ENCODE measurements at regions not wholly inside any gene's neighbourhood (a gene's known extent, or its start where the extent isn't known, plus 50 kb on each side); places are given as distances from the start of the nearest gene placed in this dataset.

DNA sequence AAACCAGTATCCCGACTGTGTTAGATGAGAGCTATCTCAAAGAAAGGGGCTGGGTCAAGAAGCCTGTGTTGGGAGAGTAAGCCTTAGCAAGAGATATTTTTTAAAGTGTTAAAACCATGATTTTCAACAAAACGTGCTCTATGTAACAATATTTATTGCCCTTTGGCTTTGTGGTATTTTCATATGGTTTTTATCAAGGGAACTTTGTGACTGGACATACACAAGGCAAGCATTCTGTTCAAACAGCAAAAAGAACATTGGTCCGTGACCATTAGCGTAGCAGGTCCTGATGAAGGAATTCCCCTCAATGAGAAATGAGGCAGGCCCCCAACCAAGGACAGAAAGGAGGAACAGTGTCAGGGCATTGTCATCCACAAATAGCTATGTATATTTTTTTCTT lies 222.6 kb downstream of the MYLK4 start:
- H3K4me1 ChIP-seq (replicated peaks in 1 of 2): no peaks in the 10 kb centered on the region
- WGBS, 4 donors: 52 to 81% (median 71%) methylated on average over 4 of the region's 4 CpGs
- no peaks in the 10 kb centered on the region for H3K27me3 ChIP-seq
- H3K4me3 ChIP-seq: no peak overlapping the region
- H3K9me3 ChIP-seq (replicated peaks in 1 of 3): no peaks in the 10 kb centered on the region
- H3K36me3 ChIP-seq (replicated peaks in 1 of 2): no peaks in the 10 kb centered on the region
- H3K27ac ChIP-seq: no peak overlapping the region
- intact Hi-C loops (cut with DNase I): no loop called here
- DNase-seq: no peak
- no peak for TF ChIP-seq POLR2A (IDR thresholded peaks at IDR 0.05)
- TF ChIP-seq, protein P1, sequence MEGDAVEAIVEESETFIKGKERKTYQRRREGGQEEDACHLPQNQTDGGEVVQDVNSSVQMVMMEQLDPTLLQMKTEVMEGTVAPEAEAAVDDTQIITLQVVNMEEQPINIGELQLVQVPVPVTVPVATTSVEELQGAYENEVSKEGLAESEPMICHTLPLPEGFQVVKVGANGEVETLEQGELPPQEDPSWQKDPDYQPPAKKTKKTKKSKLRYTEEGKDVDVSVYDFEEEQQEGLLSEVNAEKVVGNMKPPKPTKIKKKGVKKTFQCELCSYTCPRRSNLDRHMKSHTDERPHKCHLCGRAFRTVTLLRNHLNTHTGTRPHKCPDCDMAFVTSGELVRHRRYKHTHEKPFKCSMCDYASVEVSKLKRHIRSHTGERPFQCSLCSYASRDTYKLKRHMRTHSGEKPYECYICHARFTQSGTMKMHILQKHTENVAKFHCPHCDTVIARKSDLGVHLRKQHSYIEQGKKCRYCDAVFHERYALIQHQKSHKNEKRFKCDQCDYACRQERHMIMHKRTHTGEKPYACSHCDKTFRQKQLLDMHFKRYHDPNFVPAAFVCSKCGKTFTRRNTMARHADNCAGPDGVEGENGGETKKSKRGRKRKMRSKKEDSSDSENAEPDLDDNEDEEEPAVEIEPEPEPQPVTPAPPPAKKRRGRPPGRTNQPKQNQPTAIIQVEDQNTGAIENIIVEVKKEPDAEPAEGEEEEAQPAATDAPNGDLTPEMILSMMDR (IDR thresholded peaks at IDR 0.05): no peak

DNA sequence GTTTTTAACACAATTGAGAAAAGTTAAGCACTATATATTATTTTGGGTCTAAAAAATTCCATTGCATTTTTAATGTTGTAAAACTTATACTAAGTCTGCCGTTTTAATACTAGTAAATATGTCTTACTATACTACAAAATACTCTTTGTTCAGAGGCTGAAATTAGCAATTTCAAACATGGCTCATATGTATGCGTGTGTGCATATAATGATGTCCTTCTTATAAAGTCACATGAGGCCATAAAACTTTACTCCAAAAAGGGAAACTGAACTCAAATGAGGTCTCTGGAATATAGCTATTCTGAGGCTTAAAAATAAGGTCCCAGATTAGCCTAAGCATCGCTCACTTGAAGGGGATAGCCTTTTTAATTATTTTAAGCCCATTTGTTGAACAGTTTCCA lies 224.0 kb downstream of the MYLK4 start:
- H3K4me3 ChIP-seq: no peak overlapping the region
- DNase-seq: no peak
- no peaks in the 10 kb centered on the region for H3K36me3 ChIP-seq (replicated peaks in 1 of 2)
- H3K27me3 ChIP-seq: no peaks in the 10 kb centered on the region
- no peak for TF ChIP-seq POLR2A (IDR thresholded peaks at IDR 0.05)
- TF ChIP-seq, protein P1 (IDR thresholded peaks at IDR 0.05): no peak
- 70 to 78% (median 75%) methylated on average over 3 of the region's 3 CpGs for WGBS, 4 donors
- no peaks in the 10 kb centered on the region for H3K9me3 ChIP-seq (replicated peaks in 1 of 3)
- intact Hi-C loops (cut with DNase I): no loop called here
- H3K27ac ChIP-seq: no peak overlapping the region
- no peaks in the 10 kb centered on the region for H3K4me1 ChIP-seq (replicated peaks in 1 of 2)

DNA sequence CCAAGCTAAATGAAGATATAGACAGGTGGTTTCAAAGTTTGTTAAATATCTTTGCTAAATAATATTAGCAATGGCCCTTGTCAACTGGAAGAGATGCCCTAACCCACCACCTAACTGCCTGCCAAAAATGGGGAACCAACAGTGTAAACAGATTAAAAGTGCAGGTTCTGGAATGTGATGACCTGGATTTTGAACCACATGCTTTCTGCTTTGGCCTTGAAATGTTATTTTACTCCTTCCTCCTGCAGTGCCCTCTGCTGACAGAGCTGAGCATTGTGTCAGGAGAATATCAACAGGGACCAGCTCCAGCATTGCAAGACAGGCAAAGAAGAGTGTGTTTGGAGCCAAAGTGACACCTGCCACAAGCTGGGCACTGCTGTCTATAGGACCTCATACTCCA lies 226.6 kb downstream of the MYLK4 start:
- Histone ChIP-seq H3K4me3 (no peak overlapping the region), H3K27ac (no peak overlapping the region), H3K9me3 (replicated peaks in 1 of 3) (peaks cover 0 to 6% (median 0%) of the 10 kb centered on the region in 3 donors), H3K27me3 (no peaks in the 10 kb centered on the region), H3K36me3 (replicated peaks in 1 of 2) (no peaks in the 10 kb centered on the region), H3K4me1 (replicated peaks in 1 of 2) (no peaks in the 10 kb centered on the region)
- intact Hi-C loops (cut with DNase I): no loop called here
- no peak for TF ChIP-seq POLR2A (IDR thresholded peaks at IDR 0.05)
- TF ChIP-seq, protein P1 (IDR thresholded peaks at IDR 0.05): no peak
- DNase-seq: no peak

DNA sequence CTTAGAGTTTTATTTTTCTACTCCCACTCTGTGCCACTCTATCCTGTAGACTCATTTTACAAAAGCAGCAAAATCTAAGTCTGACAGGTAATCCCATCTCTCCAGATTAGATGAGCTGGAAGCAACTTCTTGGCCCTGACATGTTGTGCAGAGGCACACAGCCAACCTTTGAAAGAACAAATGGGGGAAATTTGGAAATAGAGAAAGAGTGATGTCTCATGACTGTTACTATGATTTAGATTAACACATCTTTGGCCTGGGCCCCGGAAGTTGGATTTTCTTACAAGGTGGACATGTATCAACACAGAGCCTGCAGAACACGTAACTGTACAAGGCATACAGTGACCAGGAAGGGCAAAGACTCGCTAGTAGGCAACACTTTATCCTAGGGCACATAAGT lies 227.7 kb downstream of the MYLK4 start:
- 63 to 85% (median 77%) methylated on average over 3 of the region's 3 CpGs for WGBS, 4 donors
- H3K27me3 ChIP-seq: no peaks in the 10 kb centered on the region
- no peaks in the 10 kb centered on the region for H3K4me1 ChIP-seq (replicated peaks in 1 of 2)
- no peak for TF ChIP-seq POLR2A (IDR thresholded peaks at IDR 0.05)
- TF ChIP-seq, protein P1 (IDR thresholded peaks at IDR 0.05): no peak
- H3K36me3 ChIP-seq (replicated peaks in 1 of 2): no peaks in the 10 kb centered on the region
- peaks cover 0 to 6% (median 0%) of the 10 kb centered on the region in 3 donors for H3K9me3 ChIP-seq (replicated peaks in 1 of 3)
- no peak overlapping the region for H3K27ac ChIP-seq
- no peak overlapping the region for H3K4me3 ChIP-seq
- intact Hi-C loops (cut with DNase I): no loop called here
- DNase-seq: no peak

All from adrenal gland (tissue), 9 donors.